Psoas muscle (tissue), 7 donors: ENCODE measurements at regions not wholly inside any gene's neighbourhood (a gene's known extent, or its start where the extent isn't known, plus 50 kb on each side); places are given as distances from the start of the nearest gene placed in this dataset.

ENCODE experiments used
- ATAC-seq, 4 donors: fragments of 200-7000 bp; cut with Tn5 transposase; one replicate each; pipeline ENCODE4 v1.9.1; 2020; ENCODE audit warnings: moderate library complexity in 3 of 4, mild to moderate bottlenecking in 2 of 4
- DNase-seq, 2 donors: peaks; one replicate each; pipeline ENCODE4 v3.0.0-alpha.2; 2020
- H3K27ac ChIP-seq: fragments of 200-600 bp; one replicate; pipeline ENCODE4 v1.8.0; 2022
- H3K27me3 ChIP-seq, 3 donors: fragments of 200-600 bp in 1 of 3; one replicate each; pipeline versions ENCODE4 v1.6.1 to v1.8.0; 2013 to 2022; ENCODE audit warnings: low read length in 2 of 3, mild to moderate bottlenecking in 2 of 3, moderate library complexity in 1 of 3; ENCODE audit not compliant: insufficient read depth in 3 of 3
- H3K36me3 ChIP-seq, 2 donors: fragments of 200-600 bp in 1 of 2; one replicate each; pipeline versions ENCODE4 v1.6.1 to v1.8.0; 2013 to 2022; ENCODE audit warnings: low read depth in 1 of 2, mild to moderate bottlenecking in 1 of 2, moderate library complexity in 1 of 2; ENCODE audit not compliant: insufficient read depth in 1 of 2
- H3K4me1 ChIP-seq: fragments of 200-600 bp; one replicate; pipeline ENCODE4 v1.8.0; 2022
- H3K4me3 ChIP-seq: fragments of 200-600 bp; one replicate; pipeline ENCODE4 v1.8.0; 2022; ENCODE audit warnings: mild to moderate bottlenecking
- H3K9me3 ChIP-seq: fragments of 200-600 bp; one replicate; pipeline ENCODE4 v1.8.0; 2022
- CTCF ChIP-seq: fragments of 200-600 bp; IDR thresholded peaks from one replicate; pipeline ENCODE4 v1.8.0; 2022; ENCODE audit warnings: antibody characterized with exemption
- WGBS, 3 donors: extraction: QIAGEN DNeasy Blood & Tissue Kit; methylation state at CpG; one replicate each; pipeline versions ENCODE4 v1.1.6 to v1.1.7; 2013; 5-methylcytosine and 5-hydroxymethylcytosine counted together
- intact Hi-C, 2 donors: fragments of 100-400 bp; cut with DNase I; formaldehyde crosslinking; loops; one replicate each; pipeline versions ENCODE4 v1.11.0 to v1.14.2; 2022
- donor health status: healthy with polysubstance abuse.
- donor health status: DM: no; HTN: no; CAD: no; lungs with moderate emphysema.
- donor health status: Bipolar disorder and iron deficiency.
- donor health status: healthy.
- donor health status: DM: yes; HTN: yes; CAD: no.
- donor health status: DM: no; HTN: no; CAD: no.
- donor health status: DM: yes; HTN: yes; CAD: no.

GRCh38 chr1:63000508-63000907 is 216.6 kb downstream of the ATG4C start:
- intact Hi-C loops, result loop anchor here in 1 of 2 donors (10.0 kb wide), 1 partner anchor 624 kb away; no protein-coding TSS in a partner anchor
- DNase-seq, result no peak
- H3K9me3 ChIP-seq, result no peaks in the 10 kb centered on the region
- WGBS, 3 donors, result 28 to 31% (median 30%) methylated on average over 10 of the region's 10 CpGs
- H3K36me3 ChIP-seq, result no peaks in the 10 kb centered on the region
- ATAC-seq, result no peak
- no peaks in the 10 kb centered on the region for H3K4me1 ChIP-seq
- no peak for TF ChIP-seq CTCF
- H3K27ac ChIP-seq, result no peak overlapping the region
- peaks cover 0 to 20% (median 3%) of the 10 kb centered on the region in 3 donors for H3K27me3 ChIP-seq
- H3K4me3 ChIP-seq, result no peak overlapping the region

GRCh38 chr1:63004868-63005267 is 220.9 kb downstream of the ATG4C start:
- H3K36me3 ChIP-seq, result no peaks in the 10 kb centered on the region
- H3K9me3 ChIP-seq, result no peaks in the 10 kb centered on the region
- peaks cover 0 to 10% (median 3%) of the 10 kb centered on the region in 3 donors for H3K27me3 ChIP-seq
- 61 to 74% (median 67%) methylated on average over 1 of the region's 1 CpG for WGBS, 3 donors
- H3K27ac ChIP-seq, result no peak overlapping the region
- DNase-seq (no peak), ATAC-seq (no peak)
- no peaks in the 10 kb centered on the region for H3K4me1 ChIP-seq
- TF ChIP-seq CTCF, result no peak
- intact Hi-C loops, result loop anchor here in 1 of 2 donors (10.0 kb wide), 1 partner anchor 620 kb away; no protein-coding TSS in a partner anchor
- H3K4me3 ChIP-seq, result no peak overlapping the region

GRCh38 chr1:63005812-63006211 is 221.9 kb downstream of the ATG4C start:
- Histone ChIP-seq H3K9me3 (no peaks in the 10 kb centered on the region), H3K27ac (no peak overlapping the region), H3K36me3 (no peaks in the 10 kb centered on the region), H3K4me3 (no peak overlapping the region), H3K4me1 (no peaks in the 10 kb centered on the region), H3K27me3 (peaks cover 0 to 3% (median 1%) of the 10 kb centered on the region in 3 donors)
- DNase-seq (no peak), ATAC-seq (no peak)
- 91 to 94% (median 92%) methylated on average over 3 of the region's 3 CpGs for WGBS, 3 donors
- TF ChIP-seq CTCF, result no peak
- intact Hi-C loops, result loop anchor here in 1 of 2 donors (10.0 kb wide), 1 partner anchor 619 kb away; no protein-coding TSS in a partner anchor

- no peak for TF ChIP-seq CTCF
- H3K27me3 ChIP-seq, result no peaks in the 10 kb centered on the region
- ATAC-seq (no peak), DNase-seq (no peak)
- no peaks in the 10 kb centered on the region for H3K9me3 ChIP-seq
- 70 to 81% (median 71%) methylated on average over 3 of the region's 3 CpGs for WGBS, 3 donors
- H3K4me3 ChIP-seq, result no peak overlapping the region
- H3K27ac ChIP-seq, result no peak overlapping the region
- H3K36me3 ChIP-seq, result no peaks in the 10 kb centered on the region
- H3K4me1 ChIP-seq, result no peaks in the 10 kb centered on the region
- intact Hi-C loops, result loop anchor here in 1 of 2 donors (10.0 kb wide), 1 partner anchor 615 kb away; no protein-coding TSS in a partner anchor
Measured at GRCh38 chr1:63009421-63009820, 225.5 kb downstream of the ATG4C start.
